ENCODE measurements at regions not wholly inside any gene's neighbourhood (a gene's known extent, or its start where the extent isn't known, plus 50 kb on each side); places are given as distances from the start of the nearest gene placed in this dataset.

DNA sequence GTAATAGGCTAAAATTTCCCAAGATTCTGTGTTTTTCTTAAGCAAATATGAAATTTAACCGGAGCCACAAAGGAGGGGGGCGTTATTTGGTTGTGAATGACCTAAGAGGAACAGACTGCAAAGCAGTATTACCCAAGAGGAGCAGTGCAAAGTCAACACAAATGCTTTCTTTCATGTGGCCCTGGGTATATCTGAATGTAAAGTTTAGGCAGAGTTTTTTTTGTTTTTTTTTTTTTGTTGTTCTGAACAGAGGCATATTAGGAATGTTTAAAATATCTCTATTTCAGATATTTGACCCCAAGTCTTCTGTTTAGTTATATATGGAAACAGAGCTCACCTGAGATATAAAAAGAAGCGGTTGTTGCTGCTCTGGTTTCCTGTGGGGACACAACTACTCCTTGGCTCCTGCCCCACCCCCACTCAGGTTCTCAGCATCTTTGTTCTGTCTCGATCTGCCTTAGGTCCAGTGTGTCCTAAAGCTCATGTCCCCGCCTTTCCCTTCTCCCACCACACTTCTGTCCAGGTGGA, 220.7 kb downstream of the RFC3 start:
- no peak for DNase-seq (ENCODE audit: low read depth)

- DNase-seq (ENCODE audit: low read depth), result no peak
Observed at GRCh38 chr13:34039678-34040077, 221.7 kb downstream of the RFC3 start.

- peak; percentile 38 for DNase-seq (ENCODE audit: low read depth)
Observed at GRCh38 chr13:34040863-34041262, 222.9 kb downstream of the RFC3 start.

- DNase-seq (ENCODE audit: low read depth), result no peak
Observed at GRCh38 chr13:34044041-34044440, 226.1 kb downstream of the RFC3 start.

DNA sequence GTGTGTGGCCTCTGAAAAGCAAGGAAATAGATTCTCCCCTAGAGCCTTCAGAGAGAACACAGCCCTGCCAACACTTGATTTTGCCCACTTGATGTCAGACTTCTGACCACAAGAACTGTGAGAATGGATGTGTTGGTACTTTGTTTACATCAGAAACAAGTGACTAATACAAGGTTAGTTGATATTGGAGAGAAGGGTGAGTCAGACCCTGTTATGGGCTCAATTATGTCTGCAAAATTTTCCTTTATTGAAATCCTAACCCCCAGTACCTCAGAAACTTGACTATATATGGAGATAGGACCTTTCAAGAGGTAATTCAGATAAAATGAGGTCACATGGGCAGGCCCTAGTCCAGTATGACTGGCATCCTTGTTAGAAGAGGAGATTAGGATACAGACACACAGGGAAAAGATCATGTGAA, 226.7 kb downstream of the RFC3 start:
- peak; percentile 97 for DNase-seq (ENCODE audit: low read depth)

GRCh38 chr13:34046457-34046856, 228.5 kb downstream of the RFC3 start:
- DNase-seq (ENCODE audit: low read depth), result no peak

DNA sequence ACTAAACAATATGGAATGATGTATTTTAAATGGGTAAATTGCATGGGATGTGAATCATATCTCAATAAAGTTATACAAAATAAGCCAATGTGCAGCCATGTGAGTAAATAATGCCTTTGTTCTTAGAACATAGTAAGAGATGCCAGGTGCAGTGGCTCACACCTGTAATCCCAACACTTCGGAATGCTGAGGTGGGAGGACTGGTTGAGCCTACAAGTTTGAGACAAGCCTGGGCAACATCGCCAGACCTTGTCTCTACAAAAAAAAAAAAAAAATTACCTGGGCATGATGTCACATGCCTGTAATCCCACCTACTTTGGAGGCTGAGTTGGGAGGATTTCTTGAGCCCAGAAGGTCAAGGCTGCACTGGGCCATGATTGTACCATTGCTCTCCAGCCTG, 230.7 kb downstream of the RFC3 start:
- DNase-seq (ENCODE audit: low read depth), result no peak

GRCh38 chr13:34056733-34057258, 238.8 kb downstream of the RFC3 start:
- no peak for DNase-seq (ENCODE audit: low read depth)

GRCh38 chr13:34064456-34065205, 246.7 kb downstream of the RFC3 start:
- DNase-seq (ENCODE audit: low read depth), result no peak

- no peak for DNase-seq (ENCODE audit: low read depth)
Observed at GRCh38 chr13:34065928-34066327, 248.0 kb downstream of the RFC3 start.

GRCh38 chr13:34066344-34066743, 248.4 kb downstream of the RFC3 start:
- no peak for DNase-seq (ENCODE audit: low read depth)

- DNase-seq (ENCODE audit: low read depth), result peak; percentile 49
Observed at GRCh38 chr13:34070006-34070405, 252.1 kb downstream of the RFC3 start.

- no peak for DNase-seq (ENCODE audit: low read depth)
Observed at GRCh38 chr13:34070544-34071303, 252.8 kb downstream of the RFC3 start.

GRCh38 chr13:34076319-34076718, 258.4 kb downstream of the RFC3 start:
- DNase-seq (ENCODE audit: low read depth), result no peak

GRCh38 chr13:34076943-34077703, 259.2 kb downstream of the RFC3 start:
- DNase-seq (ENCODE audit: low read depth), result peak; percentile 8

- peak; percentile 44 for DNase-seq (ENCODE audit: low read depth)
Observed at GRCh38 chr13:34078334-34078999, 260.5 kb downstream of the RFC3 start.

DNA sequence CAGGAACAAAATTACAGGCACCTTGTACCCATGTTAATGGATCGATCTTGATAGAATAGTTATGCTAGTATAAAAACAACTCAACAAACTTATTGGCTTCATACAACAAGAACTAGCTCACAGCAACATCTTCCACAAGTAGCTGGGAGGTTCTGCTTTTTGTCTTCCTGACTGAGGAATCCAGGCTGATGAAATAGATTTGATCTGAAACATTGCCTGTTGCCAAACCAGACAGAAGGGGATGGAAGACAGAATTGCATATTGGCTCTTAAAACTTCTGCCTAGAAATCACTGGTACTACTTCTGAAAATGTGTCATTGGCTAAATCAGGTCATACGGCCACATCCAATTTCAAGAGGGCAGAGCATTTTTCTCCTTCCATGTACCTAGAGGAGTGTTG, 267.3 kb downstream of the RFC3 start:
- DNase-seq (ENCODE audit: low read depth), result no peak

- no peak for DNase-seq (ENCODE audit: low read depth)
Observed at GRCh38 chr13:34086281-34086680, 268.3 kb downstream of the RFC3 start.

DNA sequence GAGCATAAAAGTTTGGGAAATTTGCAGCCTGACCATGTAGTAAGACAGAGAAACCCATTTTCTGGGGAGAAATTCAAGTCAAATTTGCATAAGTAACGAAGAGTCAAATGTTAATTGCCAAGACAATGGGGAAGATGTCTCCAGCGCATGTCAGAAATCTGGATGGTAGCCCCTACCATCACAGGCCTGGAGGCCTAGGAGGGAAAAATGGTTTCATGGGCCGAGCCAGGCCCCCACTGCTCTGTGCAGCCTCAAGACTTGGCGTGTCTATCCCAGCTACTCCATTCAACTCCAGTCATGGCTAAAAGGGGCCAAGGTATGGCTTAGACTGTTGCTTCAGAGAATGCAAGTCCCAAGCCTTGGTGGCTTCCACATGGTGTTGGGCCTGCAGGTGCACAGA, 269.8 kb downstream of the RFC3 start:
- DNase-seq (ENCODE audit: low read depth), result no peak

DNA sequence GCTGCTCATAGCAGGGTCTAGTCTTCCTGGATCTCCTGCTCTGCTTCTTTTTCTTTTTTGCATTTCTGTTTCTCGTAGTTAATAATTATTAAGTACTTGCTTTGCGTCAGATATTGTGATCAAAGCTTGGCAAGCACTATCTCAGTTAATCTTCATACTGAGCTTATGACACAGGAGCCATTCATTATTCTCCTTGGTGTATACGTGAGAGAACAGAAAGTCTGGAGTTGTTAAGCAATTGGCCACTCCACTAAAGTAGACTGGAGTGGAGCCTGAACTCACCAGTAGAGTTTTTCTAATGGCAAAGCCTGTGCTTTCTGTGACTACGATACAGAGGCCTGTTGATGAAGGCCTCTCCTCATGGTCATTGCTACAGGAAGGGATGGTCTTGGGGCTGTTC, 285.9 kb downstream of the RFC3 start:
- no peak for DNase-seq (ENCODE audit: low read depth)

- DNase-seq (ENCODE audit: low read depth), result no peak
Observed at GRCh38 chr13:34104853-34105252, 286.9 kb downstream of the RFC3 start.

All from HT1080 (cell line).